GM12891 (cell line): ENCODE measurements at regions not wholly inside any gene's neighbourhood (a gene's known extent, or its start where the extent isn't known, plus 50 kb on each side); places are given as distances from the start of the nearest gene placed in this dataset.

Experiments used
- POLR2A ChIP-seq: IDR thresholded peaks from 2 replicates; pipeline ENCODE4 v1.6.1; 2011; ENCODE audit warnings: low read depth, low read length, control low read depth
- POLR2AphosphoS5 ChIP-seq: IDR thresholded peaks from 2 replicates; pipeline ENCODE4 v1.6.1; 2011; ENCODE audit warnings: low read depth, low read length, control low read depth
- TAF1 ChIP-seq: IDR thresholded peaks from 2 replicates; pipeline ENCODE4 v1.6.1; 2011; ENCODE audit warnings: low read depth, low read length, control low read depth

DNA sequence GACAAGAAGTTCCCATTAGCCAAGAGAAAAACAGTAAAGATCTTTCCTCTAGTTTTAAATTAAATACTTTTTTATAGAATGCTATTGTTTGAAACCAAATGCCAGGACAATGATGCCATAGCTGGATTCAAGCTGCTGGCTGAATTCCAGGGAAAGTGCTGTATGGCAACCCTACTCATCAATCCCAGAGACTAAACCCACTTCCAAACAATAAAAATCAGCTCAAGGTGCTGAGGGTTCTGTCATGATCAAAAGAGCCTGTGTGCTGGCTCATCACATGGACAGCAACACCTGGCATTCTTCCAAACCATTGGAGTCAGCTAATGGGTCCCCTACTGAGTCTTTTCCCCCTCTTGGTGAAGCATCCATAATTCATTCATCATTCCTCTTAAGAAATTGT is 53.7 kb upstream of the PARD3B start:
- TF ChIP-seq POLR2A (no peak), TAF1 (no peak), POLR2AphosphoS5 (no peak)
